ENCODE measurements at regions not wholly inside any gene's neighbourhood (a gene's known extent, or its start where the extent isn't known, plus 50 kb on each side); places are given as distances from the start of the nearest gene placed in this dataset.

DNA sequence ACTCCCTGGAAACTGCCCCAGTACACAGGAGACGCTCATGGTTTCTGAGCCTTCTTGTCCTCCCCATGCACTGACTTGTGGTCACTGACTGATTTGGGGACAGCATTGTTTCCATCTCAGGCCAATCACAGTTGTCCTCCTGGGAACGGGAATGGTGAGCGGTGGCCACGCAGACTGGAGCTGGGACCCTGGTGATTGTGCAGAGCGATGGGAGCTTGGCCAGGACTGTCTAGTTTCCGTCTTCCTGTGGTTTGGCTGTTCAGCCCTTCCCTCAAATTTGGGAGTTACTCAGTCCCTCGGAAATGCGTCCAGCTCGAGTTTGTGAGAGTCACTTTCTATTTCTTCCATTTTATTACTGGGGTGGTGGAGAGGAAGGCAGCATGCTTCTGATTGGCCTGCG, 250.9 kb downstream of the ACTR3B start:
- ATAC-seq = no peak
- no peaks in the 10 kb centered on the region for H3K9me3 Mint-ChIP-seq
- intact Hi-C loops (cut with micrococcal nuclease) = no loop called here

DNA sequence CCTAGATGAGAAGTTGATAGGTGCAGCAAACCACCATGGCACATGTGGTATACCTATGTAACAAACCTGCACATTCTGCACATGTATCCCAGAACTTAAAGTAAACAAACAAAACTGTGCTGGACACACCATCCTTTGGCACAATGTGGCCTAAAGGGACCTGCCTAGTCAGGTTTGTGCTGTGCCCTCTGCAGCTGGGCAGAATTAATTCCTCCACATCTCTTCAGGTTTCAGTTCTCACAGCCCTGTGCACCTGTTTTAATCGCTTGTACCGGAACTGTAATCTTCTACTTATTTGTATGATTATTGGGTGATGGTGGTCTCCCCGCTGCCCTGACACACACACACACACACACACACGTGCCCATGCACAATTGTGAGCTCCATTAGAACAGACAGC, 252.7 kb downstream of the ACTR3B start:
- H3K4me1 Mint-ChIP-seq (ENCODE audit: low read depth) = no peaks in the 10 kb centered on the region
- H3K27ac Mint-ChIP-seq = no peak overlapping the region
- H3K9me3 Mint-ChIP-seq = no peaks in the 10 kb centered on the region
- TF ChIP-seq, protein P1, sequence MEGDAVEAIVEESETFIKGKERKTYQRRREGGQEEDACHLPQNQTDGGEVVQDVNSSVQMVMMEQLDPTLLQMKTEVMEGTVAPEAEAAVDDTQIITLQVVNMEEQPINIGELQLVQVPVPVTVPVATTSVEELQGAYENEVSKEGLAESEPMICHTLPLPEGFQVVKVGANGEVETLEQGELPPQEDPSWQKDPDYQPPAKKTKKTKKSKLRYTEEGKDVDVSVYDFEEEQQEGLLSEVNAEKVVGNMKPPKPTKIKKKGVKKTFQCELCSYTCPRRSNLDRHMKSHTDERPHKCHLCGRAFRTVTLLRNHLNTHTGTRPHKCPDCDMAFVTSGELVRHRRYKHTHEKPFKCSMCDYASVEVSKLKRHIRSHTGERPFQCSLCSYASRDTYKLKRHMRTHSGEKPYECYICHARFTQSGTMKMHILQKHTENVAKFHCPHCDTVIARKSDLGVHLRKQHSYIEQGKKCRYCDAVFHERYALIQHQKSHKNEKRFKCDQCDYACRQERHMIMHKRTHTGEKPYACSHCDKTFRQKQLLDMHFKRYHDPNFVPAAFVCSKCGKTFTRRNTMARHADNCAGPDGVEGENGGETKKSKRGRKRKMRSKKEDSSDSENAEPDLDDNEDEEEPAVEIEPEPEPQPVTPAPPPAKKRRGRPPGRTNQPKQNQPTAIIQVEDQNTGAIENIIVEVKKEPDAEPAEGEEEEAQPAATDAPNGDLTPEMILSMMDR (IDR thresholded peaks at IDR 0.05) = no peak
- CTCF ChIA-PET = no interaction called here
- H3K36me3 Mint-ChIP-seq (ENCODE audit: low read depth) = no peaks in the 10 kb centered on the region
- no peak overlapping the region for H3K4me3 Mint-ChIP-seq
- peaks cover 1% of the 10 kb centered on the region for H3K27me3 Mint-ChIP-seq
- ATAC-seq (no peak), DNase-seq (no peak)
- intact Hi-C loops (cut with micrococcal nuclease) = no loop called here
- POLR2A ChIA-PET = no interaction called here

More for the DNA sequence above, 250.9 kb downstream of the ACTR3B start:
- Mint-ChIP-seq H3K27ac (no peak overlapping the region), H3K4me1 (ENCODE audit: low read depth) (no peaks in the 10 kb centered on the region), H3K27me3 (peaks cover 1% of the 10 kb centered on the region), H3K4me3 (no peak overlapping the region), H3K36me3 (ENCODE audit: low read depth) (no peaks in the 10 kb centered on the region)
- no peak for DNase-seq
- CTCF ChIA-PET = no interaction called here
- TF ChIP-seq, protein P1 (IDR thresholded peaks at IDR 0.05) = no peak
- POLR2A ChIA-PET = no interaction called here

DNA sequence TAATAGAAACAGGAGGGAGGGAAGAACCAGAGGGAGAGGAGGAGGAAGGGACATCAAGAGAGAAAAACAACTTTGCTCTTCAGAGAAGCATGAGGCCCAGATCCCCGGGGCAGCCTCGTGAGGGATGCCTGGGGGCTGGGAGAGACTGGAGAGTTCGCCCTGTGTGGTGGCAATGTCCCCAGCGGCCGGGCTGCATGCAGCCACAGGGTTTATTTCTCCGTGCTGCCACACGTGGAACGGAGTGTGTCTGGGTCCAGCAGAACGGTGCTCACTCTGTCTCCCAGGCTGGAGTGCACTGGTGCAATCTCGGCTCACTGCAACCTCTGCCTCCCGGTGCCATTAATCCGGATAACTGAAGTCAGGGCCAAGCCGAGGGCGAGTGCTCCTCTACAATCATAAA, 257.7 kb downstream of the ACTR3B start:
- TF ChIP-seq, protein P1 (IDR thresholded peaks at IDR 0.05) = no peak
- ChIA-PET POLR2A (interaction anchor here (0.7 kb wide), 1 partner anchor 832 kb away, joined by 4 read pairs; no protein-coding TSS in a partner anchor), CTCF (no interaction called here)
- DNase-seq (no peak), ATAC-seq (no peak)
- Mint-ChIP-seq H3K27me3 (peaks cover 4% of the 10 kb centered on the region), H3K4me1 (ENCODE audit: low read depth) (no peaks in the 10 kb centered on the region), H3K27ac (no peak overlapping the region), H3K36me3 (ENCODE audit: low read depth) (no peaks in the 10 kb centered on the region), H3K4me3 (no peak overlapping the region), H3K9me3 (no peaks in the 10 kb centered on the region)
- intact Hi-C loops (cut with micrococcal nuclease) = no loop called here

DNA sequence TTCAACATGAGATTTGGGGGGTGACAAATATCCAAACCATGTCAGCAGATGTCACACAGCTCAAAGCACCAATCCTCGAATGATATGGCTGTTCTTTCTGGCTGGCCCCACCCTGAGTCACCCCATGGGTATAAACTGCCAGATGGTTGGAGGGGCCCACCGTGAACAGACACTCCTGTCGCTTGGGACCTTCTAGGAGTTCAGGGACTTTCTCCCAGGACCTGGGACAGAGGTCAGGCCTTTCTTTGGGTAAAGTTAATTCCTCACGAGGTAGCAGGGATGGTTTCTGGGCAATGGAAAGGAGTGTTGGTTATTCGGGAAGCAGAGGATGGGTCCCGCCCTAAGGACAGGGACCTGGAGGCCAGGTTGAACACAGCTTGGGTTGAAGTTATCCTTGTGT, 262.0 kb downstream of the ACTR3B start:
- peaks cover 3% of the 10 kb centered on the region for H3K27me3 Mint-ChIP-seq
- CTCF ChIA-PET = no interaction called here
- no peaks in the 10 kb centered on the region for H3K4me1 Mint-ChIP-seq (ENCODE audit: low read depth)

DNA sequence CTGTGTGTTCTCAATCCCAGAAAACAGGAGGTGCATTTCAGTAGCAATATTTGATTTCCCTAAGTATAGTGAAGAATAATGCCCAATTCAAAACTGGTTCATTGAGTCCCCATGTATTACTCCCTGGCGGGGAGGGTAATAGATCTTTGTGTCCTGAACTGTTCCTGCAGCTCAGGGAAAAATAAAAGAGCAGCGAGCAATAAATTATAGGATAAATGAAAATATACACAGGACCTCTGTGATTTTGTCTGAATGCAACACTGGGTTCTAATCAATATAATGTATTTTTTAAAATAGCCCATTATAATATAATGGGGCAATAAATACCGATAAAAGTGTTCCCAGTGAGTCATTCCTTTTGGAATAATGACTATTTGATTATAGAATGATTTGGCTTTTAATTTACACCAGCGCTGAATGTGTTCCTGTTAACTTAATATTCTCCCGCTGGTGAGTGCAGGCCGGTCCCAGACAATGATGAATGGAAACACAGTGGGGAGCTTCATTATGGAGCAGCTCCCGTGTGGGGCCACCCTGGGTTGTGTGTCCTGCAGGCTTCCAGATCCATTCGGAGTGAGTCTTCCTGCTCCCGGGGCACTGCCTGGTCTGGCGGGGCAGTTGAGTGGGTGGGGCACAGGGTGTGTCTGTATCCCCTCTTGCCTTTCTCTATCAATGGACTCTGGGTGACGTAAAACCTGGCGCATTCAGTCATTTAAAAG, 263.1 kb downstream of the ACTR3B start:
- H3K4me3 Mint-ChIP-seq = no peak overlapping the region
- ATAC-seq (no peak), DNase-seq (no peak)
- intact Hi-C loops (cut with micrococcal nuclease) = no loop called here
- no peaks in the 10 kb centered on the region for H3K9me3 Mint-ChIP-seq
- CTCF ChIA-PET = no interaction called here
- H3K4me1 Mint-ChIP-seq (ENCODE audit: low read depth) = no peaks in the 10 kb centered on the region
- no peaks in the 10 kb centered on the region for H3K36me3 Mint-ChIP-seq (ENCODE audit: low read depth)
- POLR2A ChIA-PET = no interaction called here
- H3K27me3 Mint-ChIP-seq = peaks cover 3% of the 10 kb centered on the region
- no peak overlapping the region for H3K27ac Mint-ChIP-seq
- TF ChIP-seq, protein P1 (IDR thresholded peaks at IDR 0.05) = no peak

More for the DNA sequence above, 262.0 kb downstream of the ACTR3B start:
- TF ChIP-seq, protein P1 (IDR thresholded peaks at IDR 0.05) = no peak
- intact Hi-C loops (cut with micrococcal nuclease) = no loop called here
- Mint-ChIP-seq H3K9me3 (no peaks in the 10 kb centered on the region), H3K36me3 (ENCODE audit: low read depth) (no peaks in the 10 kb centered on the region), H3K4me3 (no peak overlapping the region), H3K27ac (no peak overlapping the region)
- POLR2A ChIA-PET = no interaction called here
- DNase-seq (no peak), ATAC-seq (no peak)

Data from activated CD8-positive, alpha-beta T cell treated with anti-CD3 and anti-CD28 coated beads for 36 hours (primary cell).